ENCODE measurements at regions not wholly inside any gene's neighbourhood (a gene's known extent, or its start where the extent isn't known, plus 50 kb on each side); places are given as distances from the start of the nearest gene placed in this dataset.

- H3K4me1 ChIP-seq (ENCODE audit: control insufficient read depth, low read length), result no peaks in the 10 kb centered on the region
- no peak overlapping the region for H3K4me2 ChIP-seq (ENCODE audit: low read length)
- H3K27me3 ChIP-seq (ENCODE audit: control insufficient read depth, low read length), result no peaks in the 10 kb centered on the region
- H3K27ac ChIP-seq (ENCODE audit: low read depth, low read length), result no peak overlapping the region
- H3K79me2 ChIP-seq (ENCODE audit: control insufficient read depth, low read length), result no peaks in the 10 kb centered on the region
- no peaks in the 10 kb centered on the region for H3K9me2 ChIP-seq (replicated peaks; ENCODE audit: control insufficient read depth, low read length)
- no peaks in the 10 kb centered on the region for H3K36me3 ChIP-seq (ENCODE audit: control insufficient read depth, low read length)
- H3K9me3 ChIP-seq (ENCODE audit: control insufficient read depth, insufficient read depth, low read length), result peaks cover 2% of the 10 kb centered on the region; the same call in 1 of the 2 replicates
- TF ChIP-seq EZH2phosphoT487 (IDR thresholded peaks at IDR 0.05; ENCODE audit: borderline replicate concordance, low read length), result no peak
- no peak for TF ChIP-seq CTCF (IDR thresholded peaks at IDR 0.05; ENCODE audit: low read depth, low read length, poor library complexity, severe bottlenecking)
- H3F3A ChIP-seq (ENCODE audit: control insufficient read depth, insufficient read depth), result no peaks in the 10 kb centered on the region
- H4K20me1 ChIP-seq (ENCODE audit: control insufficient read depth, insufficient read depth, low read depth, low read length), result no peaks in the 10 kb centered on the region
- H3K4me3 ChIP-seq (ENCODE audit: low read length), result no peak overlapping the region
These were observed 202.8 kb upstream of the AKR1E2 start for GRCh38 chr10:4623200-4623599.

DNA sequence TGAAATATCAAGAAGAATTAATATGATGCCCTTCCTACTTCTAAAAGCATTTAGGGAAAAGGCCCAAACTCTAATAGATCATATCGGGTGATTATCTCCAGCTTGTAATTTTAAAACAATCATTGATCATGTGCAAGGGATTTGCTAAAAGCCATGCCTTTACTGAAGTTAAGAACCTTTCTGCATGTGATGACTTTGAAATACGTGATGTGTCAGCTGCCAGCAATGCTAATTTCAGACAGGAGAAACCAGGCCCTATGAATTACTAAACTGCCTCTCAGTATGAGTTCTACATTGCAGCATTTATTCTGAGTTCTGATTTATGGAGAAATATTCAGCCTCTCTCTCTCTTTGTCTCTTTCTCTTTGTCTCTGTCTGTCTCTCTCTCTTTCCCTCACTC lies 203.6 kb upstream of the AKR1E2 start:
- Histone ChIP-seq H3K4me3 (ENCODE audit: low read length) (no peak overlapping the region), H3K4me2 (ENCODE audit: low read length) (no peak overlapping the region), H3K27ac (ENCODE audit: low read depth, low read length) (no peak overlapping the region), H3K4me1 (ENCODE audit: control insufficient read depth, low read length) (no peaks in the 10 kb centered on the region), H3K27me3 (ENCODE audit: control insufficient read depth, low read length) (no peaks in the 10 kb centered on the region), H3K9me2 (replicated peaks; ENCODE audit: control insufficient read depth, low read length) (no peaks in the 10 kb centered on the region), H3F3A (ENCODE audit: control insufficient read depth, insufficient read depth) (no peaks in the 10 kb centered on the region), H3K79me2 (ENCODE audit: control insufficient read depth, low read length) (no peaks in the 10 kb centered on the region), H3K36me3 (ENCODE audit: control insufficient read depth, low read length) (no peaks in the 10 kb centered on the region), H4K20me1 (ENCODE audit: control insufficient read depth, insufficient read depth, low read depth, low read length) (no peaks in the 10 kb centered on the region), H3K9me3 (ENCODE audit: control insufficient read depth, insufficient read depth, low read length) (peaks cover 2% of the 10 kb centered on the region; the same call in 1 of the 2 replicates)
- TF ChIP-seq CTCF (IDR thresholded peaks at IDR 0.05; ENCODE audit: low read depth, low read length, poor library complexity, severe bottlenecking), result no peak
- TF ChIP-seq EZH2phosphoT487 (IDR thresholded peaks at IDR 0.05; ENCODE audit: borderline replicate concordance, low read length), result no peak

GRCh38 chr10:4617589-4617988 lies 208.4 kb upstream of the AKR1E2 start:
- Histone ChIP-seq H3K79me2 (ENCODE audit: control insufficient read depth, low read length) (no peaks in the 10 kb centered on the region), H3K9me3 (ENCODE audit: control insufficient read depth, insufficient read depth, low read length) (peaks cover 7% of the 10 kb centered on the region), H3K27me3 (ENCODE audit: control insufficient read depth, low read length) (no peaks in the 10 kb centered on the region), H3K27ac (ENCODE audit: low read depth, low read length) (no peak overlapping the region), H3K4me1 (ENCODE audit: control insufficient read depth, low read length) (no peaks in the 10 kb centered on the region), H4K20me1 (ENCODE audit: control insufficient read depth, insufficient read depth, low read depth, low read length) (no peaks in the 10 kb centered on the region), H3K4me3 (ENCODE audit: low read length) (no peak overlapping the region), H3F3A (ENCODE audit: control insufficient read depth, insufficient read depth) (no peaks in the 10 kb centered on the region), H3K9me2 (replicated peaks; ENCODE audit: control insufficient read depth, low read length) (no peaks in the 10 kb centered on the region), H3K4me2 (ENCODE audit: low read length) (no peak overlapping the region), H3K36me3 (ENCODE audit: control insufficient read depth, low read length) (no peaks in the 10 kb centered on the region)
- TF ChIP-seq EZH2phosphoT487 (IDR thresholded peaks at IDR 0.05; ENCODE audit: borderline replicate concordance, low read length) (no peak), CTCF (IDR thresholded peaks at IDR 0.05; ENCODE audit: low read depth, low read length, poor library complexity, severe bottlenecking) (no peak)

- Histone ChIP-seq H3K27ac (ENCODE audit: low read depth, low read length) (no peak overlapping the region), H3K4me2 (ENCODE audit: low read length) (no peak overlapping the region), H3K4me3 (ENCODE audit: low read length) (no peak overlapping the region), H3K79me2 (ENCODE audit: control insufficient read depth, low read length) (no peaks in the 10 kb centered on the region), H3K4me1 (ENCODE audit: control insufficient read depth, low read length) (no peaks in the 10 kb centered on the region), H3K9me3 (ENCODE audit: control insufficient read depth, insufficient read depth, low read length) (peaks cover 7% of the 10 kb centered on the region), H4K20me1 (ENCODE audit: control insufficient read depth, insufficient read depth, low read depth, low read length) (no peaks in the 10 kb centered on the region), H3K9me2 (replicated peaks; ENCODE audit: control insufficient read depth, low read length) (no peaks in the 10 kb centered on the region), H3K36me3 (ENCODE audit: control insufficient read depth, low read length) (no peaks in the 10 kb centered on the region), H3F3A (ENCODE audit: control insufficient read depth, insufficient read depth) (no peaks in the 10 kb centered on the region), H3K27me3 (ENCODE audit: control insufficient read depth, low read length) (no peaks in the 10 kb centered on the region)
- TF ChIP-seq CTCF (IDR thresholded peaks at IDR 0.05; ENCODE audit: low read depth, low read length, poor library complexity, severe bottlenecking) (no peak), EZH2phosphoT487 (IDR thresholded peaks at IDR 0.05; ENCODE audit: borderline replicate concordance, low read length) (no peak)
These were observed 211.0 kb upstream of the AKR1E2 start for GRCh38 chr10:4615042-4615441.
